ENCODE measurements at regions not wholly inside any gene's neighbourhood (a gene's known extent, or its start where the extent isn't known, plus 50 kb on each side); places are given as distances from the start of the nearest gene placed in this dataset.

DNA sequence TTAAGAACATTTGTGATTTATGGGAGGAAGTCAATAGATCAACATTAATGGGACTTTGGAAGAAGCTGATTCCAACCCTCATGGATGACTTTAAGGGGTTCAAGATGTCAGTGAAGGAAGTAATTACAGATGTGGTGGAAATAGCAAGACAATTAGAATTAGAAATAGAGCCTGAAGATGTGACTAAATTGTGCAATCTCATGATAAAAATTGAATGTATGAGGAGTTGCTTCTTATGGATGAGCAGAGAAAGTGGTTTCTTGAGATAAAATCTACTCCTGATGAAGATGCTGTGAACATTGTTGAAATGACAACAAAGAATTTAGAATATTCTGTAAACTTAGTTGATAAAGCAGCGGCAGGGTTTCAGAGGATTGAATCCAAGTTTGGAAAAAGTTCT is 70.9 kb upstream of the NEUROD6 start:
- intact Hi-C loops (cut with micrococcal nuclease), result no loop called here
- Mint-ChIP-seq H3K36me3 (ENCODE audit: insufficient read depth, unreplicated experiment) (no peaks in the 10 kb centered on the region), H3K27ac (ENCODE audit: low read depth, unreplicated experiment) (no peak overlapping the region), H3K4me3 (ENCODE audit: unreplicated experiment) (no peak overlapping the region), H3K9me3 (ENCODE audit: unreplicated experiment) (no peaks in the 10 kb centered on the region), H3K27me3 (ENCODE audit: insufficient read depth, unreplicated experiment) (no peaks in the 10 kb centered on the region), H3K4me1 (ENCODE audit: insufficient read depth, unreplicated experiment) (peaks cover 7% of the 10 kb centered on the region)
- no TSS peak for BruUV-seq (replicated peaks)
- ChIA-PET POLR2A (no interaction called here), CTCF (interaction anchor here (1.1 kb wide), 1 partner anchor 33 kb away, joined by 6 read pairs; no protein-coding TSS in a partner anchor)
- no peak for DNase-seq (ENCODE audit: unreplicated experiment)
- TF ChIP-seq, protein P1, sequence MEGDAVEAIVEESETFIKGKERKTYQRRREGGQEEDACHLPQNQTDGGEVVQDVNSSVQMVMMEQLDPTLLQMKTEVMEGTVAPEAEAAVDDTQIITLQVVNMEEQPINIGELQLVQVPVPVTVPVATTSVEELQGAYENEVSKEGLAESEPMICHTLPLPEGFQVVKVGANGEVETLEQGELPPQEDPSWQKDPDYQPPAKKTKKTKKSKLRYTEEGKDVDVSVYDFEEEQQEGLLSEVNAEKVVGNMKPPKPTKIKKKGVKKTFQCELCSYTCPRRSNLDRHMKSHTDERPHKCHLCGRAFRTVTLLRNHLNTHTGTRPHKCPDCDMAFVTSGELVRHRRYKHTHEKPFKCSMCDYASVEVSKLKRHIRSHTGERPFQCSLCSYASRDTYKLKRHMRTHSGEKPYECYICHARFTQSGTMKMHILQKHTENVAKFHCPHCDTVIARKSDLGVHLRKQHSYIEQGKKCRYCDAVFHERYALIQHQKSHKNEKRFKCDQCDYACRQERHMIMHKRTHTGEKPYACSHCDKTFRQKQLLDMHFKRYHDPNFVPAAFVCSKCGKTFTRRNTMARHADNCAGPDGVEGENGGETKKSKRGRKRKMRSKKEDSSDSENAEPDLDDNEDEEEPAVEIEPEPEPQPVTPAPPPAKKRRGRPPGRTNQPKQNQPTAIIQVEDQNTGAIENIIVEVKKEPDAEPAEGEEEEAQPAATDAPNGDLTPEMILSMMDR (IDR thresholded peaks at IDR 0.05; ENCODE audit: unreplicated experiment), result no peak

DNA sequence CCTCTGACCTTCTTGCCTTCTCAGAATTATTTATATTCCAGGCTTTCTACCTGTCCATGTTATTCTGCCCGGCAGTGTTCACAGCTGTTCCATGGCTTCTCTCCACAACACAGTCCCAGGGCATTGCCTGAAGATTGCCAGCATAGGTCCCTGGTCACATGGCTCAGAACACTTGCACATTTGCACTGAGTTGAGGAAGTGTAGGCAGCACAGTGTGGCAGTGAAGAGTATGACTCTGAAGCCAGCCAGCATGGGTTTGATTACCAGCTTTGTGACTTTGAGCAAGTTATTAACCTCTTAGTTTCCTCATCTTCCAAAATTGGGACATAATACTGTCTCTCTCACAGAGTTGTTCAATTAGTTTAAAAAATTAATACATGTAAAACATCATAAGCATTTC is 73.2 kb upstream of the NEUROD6 start:
- BruUV-seq (replicated peaks), result no TSS peak
- intact Hi-C loops (cut with micrococcal nuclease), result no loop called here
- DNase-seq (ENCODE audit: unreplicated experiment), result no peak
- TF ChIP-seq, protein P1 (IDR thresholded peaks at IDR 0.05; ENCODE audit: unreplicated experiment), result no peak
- H3K27me3 Mint-ChIP-seq (ENCODE audit: insufficient read depth, unreplicated experiment), result no peaks in the 10 kb centered on the region
- no peak overlapping the region for H3K4me3 Mint-ChIP-seq (ENCODE audit: unreplicated experiment)
- H3K27ac Mint-ChIP-seq (ENCODE audit: low read depth, unreplicated experiment), result no peak overlapping the region
- H3K36me3 Mint-ChIP-seq (ENCODE audit: insufficient read depth, unreplicated experiment), result no peaks in the 10 kb centered on the region
- ChIA-PET POLR2A (no interaction called here), CTCF (interaction anchor here (1.3 to 2.3 kb wide), 4 partner anchors 8 to 219 kb away, joined by 5 to 11 read pairs (median 6); no protein-coding TSS in a partner anchor)
- H3K4me1 Mint-ChIP-seq (ENCODE audit: insufficient read depth, unreplicated experiment), result no peaks in the 10 kb centered on the region
- H3K9me3 Mint-ChIP-seq (ENCODE audit: unreplicated experiment), result no peaks in the 10 kb centered on the region

DNA sequence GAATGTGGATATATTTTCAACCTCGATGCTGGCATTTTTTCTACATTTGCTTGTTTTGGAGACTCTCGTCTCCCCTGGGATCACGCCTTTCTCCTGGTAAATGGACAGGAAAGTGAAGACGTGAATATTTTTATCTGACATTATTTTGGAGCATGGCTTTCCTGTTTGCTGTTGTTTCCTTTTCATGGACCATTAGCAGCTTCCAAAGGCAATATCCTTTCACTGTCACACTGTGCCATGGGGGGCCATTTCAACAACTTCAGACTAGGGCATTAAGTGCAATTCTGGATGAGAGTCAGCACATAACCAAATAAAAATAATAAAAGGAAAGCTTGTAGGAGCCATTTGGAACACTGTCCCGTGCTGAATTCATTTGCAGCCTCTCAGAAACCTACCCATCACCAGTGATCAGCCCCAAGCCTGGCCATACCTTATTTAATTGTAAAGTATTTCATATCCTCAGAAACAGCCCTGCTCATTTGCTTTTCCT is 75.9 kb upstream of the NEUROD6 start:
- intact Hi-C loops (cut with micrococcal nuclease), result no loop called here
- no TSS peak for BruUV-seq (replicated peaks)
- no peak overlapping the region for H3K27ac Mint-ChIP-seq (ENCODE audit: low read depth, unreplicated experiment)
- H3K4me3 Mint-ChIP-seq (ENCODE audit: unreplicated experiment), result no peak overlapping the region
- no peaks in the 10 kb centered on the region for H3K9me3 Mint-ChIP-seq (ENCODE audit: unreplicated experiment)
- DNase-seq (ENCODE audit: unreplicated experiment), result no peak
- no peaks in the 10 kb centered on the region for H3K36me3 Mint-ChIP-seq (ENCODE audit: insufficient read depth, unreplicated experiment)
- ChIA-PET POLR2A (no interaction called here), CTCF (interaction anchor here (0.7 to 5.2 kb wide), 2 partner anchors 13 to 26 kb away, joined by 3 to 36 read pairs; no protein-coding TSS in a partner anchor)
- no peaks in the 10 kb centered on the region for H3K27me3 Mint-ChIP-seq (ENCODE audit: insufficient read depth, unreplicated experiment)
- H3K4me1 Mint-ChIP-seq (ENCODE audit: insufficient read depth, unreplicated experiment), result no peaks in the 10 kb centered on the region
- TF ChIP-seq, protein P1 (IDR thresholded peaks at IDR 0.05; ENCODE audit: unreplicated experiment), result no peak

DNA sequence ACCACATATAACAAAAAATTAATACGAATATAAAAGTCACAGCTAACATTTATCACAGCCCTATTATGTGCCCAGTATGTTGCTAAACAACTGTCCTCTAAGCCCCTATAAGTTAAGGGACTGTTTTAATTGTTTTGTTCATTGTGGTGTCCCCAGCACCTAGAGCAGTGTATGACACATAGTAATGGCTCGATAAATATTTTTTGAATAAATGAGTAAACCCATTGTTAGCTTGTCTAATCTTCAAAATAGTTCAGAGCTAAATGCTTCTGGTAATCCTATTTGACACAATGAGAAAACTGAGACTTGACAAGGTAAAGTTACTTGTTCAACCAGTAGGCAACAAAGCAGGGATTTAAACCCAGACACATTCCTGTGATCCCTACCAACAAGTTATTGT is 78.4 kb upstream of the NEUROD6 start:
- intact Hi-C loops (cut with micrococcal nuclease), result no loop called here
- TF ChIP-seq, protein P1 (IDR thresholded peaks at IDR 0.05; ENCODE audit: unreplicated experiment), result no peak
- no peak for DNase-seq (ENCODE audit: unreplicated experiment)
- H3K27me3 Mint-ChIP-seq (ENCODE audit: insufficient read depth, unreplicated experiment), result no peaks in the 10 kb centered on the region
- no TSS peak for BruUV-seq (replicated peaks)
- no peaks in the 10 kb centered on the region for H3K9me3 Mint-ChIP-seq (ENCODE audit: unreplicated experiment)
- no peak overlapping the region for H3K27ac Mint-ChIP-seq (ENCODE audit: low read depth, unreplicated experiment)
- H3K4me3 Mint-ChIP-seq (ENCODE audit: unreplicated experiment), result no peak overlapping the region
- POLR2A ChIA-PET, result no interaction called here
- H3K36me3 Mint-ChIP-seq (ENCODE audit: insufficient read depth, unreplicated experiment), result no peaks in the 10 kb centered on the region
- H3K4me1 Mint-ChIP-seq (ENCODE audit: insufficient read depth, unreplicated experiment), result no peaks in the 10 kb centered on the region
- CTCF ChIA-PET, result interaction anchor here (0.6 to 5.2 kb wide), 6 partner anchors 24 to 1073 kb away, joined by 3 to 36 read pairs (median 4); no protein-coding TSS in a partner anchor

Data from MCF 10A (cell line).